ENCODE measurements at regions not wholly inside any gene's neighbourhood (a gene's known extent, or its start where the extent isn't known, plus 50 kb on each side); places are given as distances from the start of the nearest gene placed in this dataset.

GRCh38 chr2:207258263-207258991, 92.7 kb upstream of the KLF7 start:
- Histone ChIP-seq H3K36me3 (no peaks in the 10 kb centered on the region), H3K27ac (no peak overlapping the region), H3K4me3 (no peak overlapping the region), H3K4me1 (no peaks in the 10 kb centered on the region), H3K9me3 (replicated peaks) (no peaks in the 10 kb centered on the region), H3K27me3 (no peaks in the 10 kb centered on the region)
- DNase-seq, result no peak

DNA sequence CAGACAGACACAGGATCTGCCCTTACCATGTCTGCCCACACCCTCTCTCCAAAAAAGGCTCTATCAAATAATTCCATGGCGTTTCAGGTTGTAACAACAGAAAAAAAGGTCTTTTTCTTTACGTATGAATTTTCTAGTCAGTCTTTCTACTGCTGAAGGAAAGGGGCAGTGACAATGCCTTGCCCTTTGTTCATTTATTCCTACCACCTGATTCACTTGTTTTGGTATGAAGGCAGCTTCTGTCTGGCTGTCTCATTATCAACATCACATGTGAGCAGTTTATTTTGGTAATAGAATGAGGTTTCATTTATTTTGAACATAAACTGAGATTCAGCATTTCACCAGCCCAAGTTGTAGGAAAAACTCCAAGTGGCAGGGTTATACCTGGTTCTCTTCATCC, 94.3 kb upstream of the KLF7 start:
- Histone ChIP-seq H3K36me3 (no peaks in the 10 kb centered on the region), H3K27ac (no peak overlapping the region), H3K9me3 (replicated peaks) (no peaks in the 10 kb centered on the region), H3K4me3 (no peak overlapping the region), H3K27me3 (no peaks in the 10 kb centered on the region), H3K4me1 (no peaks in the 10 kb centered on the region)
- DNase-seq, result no peak

DNA sequence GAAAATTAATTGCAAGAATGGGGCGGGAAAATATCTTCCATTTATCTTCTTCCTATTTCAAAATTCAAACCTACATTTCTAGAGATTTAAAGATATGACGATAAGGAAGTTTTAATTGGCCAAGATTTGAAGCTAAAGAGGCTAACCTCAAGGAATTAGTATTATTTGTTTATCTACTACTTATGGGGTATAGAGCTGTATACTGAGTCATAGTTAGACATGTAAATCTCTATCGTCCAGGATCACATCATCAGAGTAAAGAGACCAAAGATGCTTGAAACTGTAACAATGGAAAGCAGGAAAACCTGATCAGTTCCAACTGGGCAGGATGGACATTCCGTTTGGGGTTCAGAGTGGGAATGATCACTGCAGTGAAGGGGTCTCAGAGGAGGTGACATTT, 95.2 kb upstream of the KLF7 start:
- no peak overlapping the region for H3K27ac ChIP-seq
- no peaks in the 10 kb centered on the region for H3K27me3 ChIP-seq
- DNase-seq, result no peak
- H3K9me3 ChIP-seq (replicated peaks), result no peaks in the 10 kb centered on the region
- no peak overlapping the region for H3K4me3 ChIP-seq
- no peaks in the 10 kb centered on the region for H3K4me1 ChIP-seq
- H3K36me3 ChIP-seq, result no peaks in the 10 kb centered on the region

DNA sequence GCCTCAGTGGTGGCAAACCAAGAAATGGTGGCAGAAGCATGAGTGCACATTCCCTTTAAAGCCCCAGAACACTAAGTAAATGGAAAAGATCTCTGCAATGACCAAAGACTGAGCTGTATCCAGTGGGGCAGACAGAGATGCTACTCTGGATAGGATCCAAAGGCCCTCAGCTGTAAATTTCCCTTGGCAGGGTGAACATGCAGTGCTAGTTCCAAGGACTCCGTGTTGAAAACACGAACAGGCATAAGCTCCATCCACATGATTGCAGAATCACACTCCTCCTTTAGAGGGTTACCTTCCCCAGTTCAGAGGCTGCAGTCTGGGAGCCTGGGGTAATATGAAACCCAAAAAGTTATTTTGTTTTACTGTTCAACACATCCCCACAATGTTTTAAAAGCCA, 98.6 kb upstream of the KLF7 start:
- H3K27me3 ChIP-seq, result no peaks in the 10 kb centered on the region
- H3K9me3 ChIP-seq (replicated peaks), result no peaks in the 10 kb centered on the region
- H3K27ac ChIP-seq, result no peak overlapping the region
- DNase-seq, result no peak
- no peaks in the 10 kb centered on the region for H3K4me1 ChIP-seq
- no peaks in the 10 kb centered on the region for H3K36me3 ChIP-seq
- H3K4me3 ChIP-seq, result no peak overlapping the region

- H3K4me3 ChIP-seq, result no peak overlapping the region
- no peaks in the 10 kb centered on the region for H3K36me3 ChIP-seq
- no peaks in the 10 kb centered on the region for H3K27me3 ChIP-seq
- no peak for DNase-seq
- H3K27ac ChIP-seq, result no peak overlapping the region
- no peaks in the 10 kb centered on the region for H3K9me3 ChIP-seq (replicated peaks)
- H3K4me1 ChIP-seq, result no peaks in the 10 kb centered on the region
Observed at GRCh38 chr2:207265332-207265731, 99.6 kb upstream of the KLF7 start.

- no peak overlapping the region for H3K4me3 ChIP-seq
- no peaks in the 10 kb centered on the region for H3K9me3 ChIP-seq (replicated peaks)
- no peak overlapping the region for H3K27ac ChIP-seq
- no peak for DNase-seq
- H3K4me1 ChIP-seq, result no peaks in the 10 kb centered on the region
- H3K27me3 ChIP-seq, result no peaks in the 10 kb centered on the region
- no peaks in the 10 kb centered on the region for H3K36me3 ChIP-seq
Observed at GRCh38 chr2:207265869-207266268, 100.1 kb upstream of the KLF7 start.

DNA sequence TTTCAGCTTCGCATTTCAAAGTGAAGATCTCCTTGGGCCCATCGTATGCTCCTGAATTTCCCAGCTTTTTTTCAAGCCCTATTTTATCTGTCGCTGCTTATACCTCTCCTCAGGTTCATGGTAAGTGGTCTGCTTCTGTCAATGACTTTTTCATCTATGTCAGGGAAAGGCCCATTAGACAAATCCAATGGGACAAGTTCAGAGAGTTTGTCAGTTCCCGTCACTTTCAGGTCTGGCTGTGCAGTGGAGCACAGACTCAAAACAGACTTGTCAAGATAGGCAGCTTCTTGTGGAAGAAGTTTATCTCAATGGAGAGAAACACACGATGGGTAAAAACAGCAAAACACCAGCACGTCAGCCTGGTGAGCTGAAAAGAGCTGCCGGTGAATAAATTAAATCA, 100.9 kb upstream of the KLF7 start:
- no peaks in the 10 kb centered on the region for H3K27me3 ChIP-seq
- no peak overlapping the region for H3K27ac ChIP-seq
- H3K4me1 ChIP-seq, result no peaks in the 10 kb centered on the region
- H3K4me3 ChIP-seq, result no peak overlapping the region
- no peak for DNase-seq
- no peaks in the 10 kb centered on the region for H3K9me3 ChIP-seq (replicated peaks)
- H3K36me3 ChIP-seq, result no peaks in the 10 kb centered on the region

DNA sequence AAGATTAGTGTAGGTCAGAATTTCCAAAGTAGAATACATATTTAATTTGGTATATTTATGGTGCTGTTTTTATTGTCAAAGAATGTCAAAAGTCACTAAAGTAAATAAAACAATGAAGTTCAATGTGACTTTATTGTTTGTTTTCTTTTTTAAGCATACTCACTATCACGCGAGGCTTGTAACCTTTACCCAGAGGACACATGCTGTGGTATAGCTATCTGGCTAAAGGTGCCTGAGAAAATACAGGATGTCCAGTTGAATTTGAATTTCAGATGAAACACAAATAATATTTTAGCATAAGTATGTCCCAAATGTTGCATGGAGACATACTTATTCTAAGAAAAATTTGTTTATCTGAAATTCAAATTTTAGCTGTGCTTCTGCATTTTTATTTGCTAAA, 103.3 kb upstream of the KLF7 start:
- Histone ChIP-seq H3K36me3 (no peaks in the 10 kb centered on the region), H3K27me3 (no peaks in the 10 kb centered on the region), H3K27ac (no peak overlapping the region), H3K4me3 (no peak overlapping the region), H3K4me1 (no peaks in the 10 kb centered on the region), H3K9me3 (replicated peaks) (no peaks in the 10 kb centered on the region)
- DNase-seq, result no peak

DNA sequence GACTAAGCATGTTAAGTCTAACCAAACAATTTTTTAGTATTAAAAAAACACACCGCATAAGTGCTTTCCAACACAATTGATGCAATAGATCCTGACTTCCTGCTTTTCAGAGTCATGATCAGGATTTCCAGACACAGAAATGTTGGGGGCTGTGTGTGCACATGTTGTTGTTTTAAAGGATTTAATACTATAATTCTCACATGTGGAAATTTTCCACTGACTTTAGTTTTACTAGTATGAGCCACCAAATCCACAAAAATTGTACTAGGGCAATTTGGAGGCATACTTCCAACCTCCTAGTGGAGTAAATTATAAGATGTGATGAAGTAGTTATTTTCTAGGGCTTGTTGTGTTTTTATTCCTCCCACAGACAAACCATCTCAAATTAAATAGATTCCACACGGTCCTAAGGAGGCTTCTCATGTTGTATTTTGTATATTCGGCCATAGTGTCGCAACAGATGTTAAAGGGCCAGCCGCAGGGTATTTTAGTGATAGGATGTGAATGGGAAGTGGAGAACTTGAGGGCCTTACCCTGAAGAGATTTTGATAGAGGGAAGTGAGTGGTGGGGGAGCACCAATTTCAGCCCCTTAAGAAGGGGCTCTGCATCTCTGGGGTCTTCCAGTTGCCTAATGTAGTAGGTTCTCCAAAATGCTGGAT, 108.9 kb upstream of the KLF7 start:
- H3K9me3 ChIP-seq (replicated peaks), result no peaks in the 10 kb centered on the region
- no peak for DNase-seq
- H3K4me3 ChIP-seq, result no peak overlapping the region
- H3K4me1 ChIP-seq, result no peaks in the 10 kb centered on the region
- H3K27ac ChIP-seq, result no peak overlapping the region
- H3K27me3 ChIP-seq, result no peaks in the 10 kb centered on the region
- no peaks in the 10 kb centered on the region for H3K36me3 ChIP-seq

- Histone ChIP-seq H3K27ac (no peak overlapping the region), H3K4me1 (no peaks in the 10 kb centered on the region), H3K27me3 (no peaks in the 10 kb centered on the region), H3K36me3 (no peaks in the 10 kb centered on the region), H3K4me3 (no peak overlapping the region), H3K9me3 (replicated peaks) (no peaks in the 10 kb centered on the region)
- DNase-seq, result no peak
Observed at GRCh38 chr2:207275779-207276178, 110.0 kb upstream of the KLF7 start.

- H3K36me3 ChIP-seq, result no peaks in the 10 kb centered on the region
Observed at GRCh38 chr2:207276248-207276647, 110.5 kb upstream of the KLF7 start.

DNA sequence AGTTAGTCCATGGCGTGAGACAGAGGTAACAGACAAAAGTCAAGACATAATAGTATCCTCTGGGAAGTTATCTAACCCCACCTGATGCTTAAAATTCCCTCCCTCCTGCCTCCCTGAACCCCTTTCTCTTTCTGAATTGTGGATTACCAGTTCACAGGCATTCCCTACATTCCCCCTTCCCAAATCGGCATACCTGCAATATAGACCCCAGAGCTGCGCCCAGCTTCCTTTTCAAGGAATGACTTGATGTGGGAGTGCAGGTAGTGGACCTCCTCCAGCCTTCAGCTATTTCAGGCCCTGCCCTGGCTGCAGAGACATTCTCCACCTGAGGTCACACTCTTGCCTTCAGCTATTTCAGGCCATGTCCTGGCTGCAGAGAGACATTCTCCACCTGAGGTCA, 111.1 kb upstream of the KLF7 start:
- H3K9me3 ChIP-seq (replicated peaks), result no peaks in the 10 kb centered on the region
- no peaks in the 10 kb centered on the region for H3K27me3 ChIP-seq
- H3K4me1 ChIP-seq, result no peaks in the 10 kb centered on the region
- DNase-seq, result no peak
- H3K36me3 ChIP-seq, result no peaks in the 10 kb centered on the region
- H3K4me3 ChIP-seq, result no peak overlapping the region
- H3K27ac ChIP-seq, result no peak overlapping the region

More at GRCh38 chr2:207276248-207276647, 110.5 kb upstream of the KLF7 start:
- Histone ChIP-seq H3K27me3 (no peaks in the 10 kb centered on the region), H3K9me3 (replicated peaks) (no peaks in the 10 kb centered on the region), H3K27ac (no peak overlapping the region), H3K4me3 (no peak overlapping the region), H3K4me1 (no peaks in the 10 kb centered on the region)
- no peak for DNase-seq

GRCh38 chr2:207279520-207279919, 113.8 kb upstream of the KLF7 start:
- Histone ChIP-seq H3K27ac (no peak overlapping the region), H3K9me3 (replicated peaks) (no peaks in the 10 kb centered on the region), H3K4me1 (no peaks in the 10 kb centered on the region), H3K36me3 (no peaks in the 10 kb centered on the region), H3K4me3 (no peak overlapping the region), H3K27me3 (0 out of 2 replicates have a peak, but pooled peaks cover 7% of the 10 kb centered on the region)
- DNase-seq, result no peak

DNA sequence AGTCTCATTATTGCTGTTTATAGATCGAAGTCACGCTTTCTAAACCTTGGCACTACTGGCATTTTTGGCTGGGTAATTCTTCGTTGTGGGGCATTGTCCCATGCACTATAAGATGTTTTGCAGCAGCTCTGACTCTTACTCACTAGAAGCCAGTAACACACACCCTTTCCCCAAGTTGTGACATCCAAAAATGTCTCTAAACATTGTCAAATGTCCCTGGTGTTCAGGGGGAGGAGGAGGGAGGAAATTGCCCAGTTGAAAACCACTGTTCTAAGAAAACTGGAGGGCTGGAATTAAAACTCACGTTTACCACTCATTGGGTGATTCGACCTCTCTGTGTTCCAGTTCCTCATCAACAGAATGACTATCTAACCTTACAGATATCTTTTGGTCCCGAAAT, 115.7 kb upstream of the KLF7 start:
- Histone ChIP-seq H3K36me3 (no peaks in the 10 kb centered on the region), H3K9me3 (replicated peaks) (no peaks in the 10 kb centered on the region), H3K27me3 (0 out of 2 replicates have a peak, but pooled peaks cover 7% of the 10 kb centered on the region), H3K27ac (no peak overlapping the region), H3K4me3 (no peak overlapping the region), H3K4me1 (no peaks in the 10 kb centered on the region)
- DNase-seq, result no peak

GRCh38 chr2:207282916-207283315, 117.2 kb upstream of the KLF7 start:
- Histone ChIP-seq H3K9me3 (replicated peaks) (no peaks in the 10 kb centered on the region), H3K4me1 (no peaks in the 10 kb centered on the region), H3K27ac (no peak overlapping the region), H3K4me3 (no peak overlapping the region), H3K36me3 (no peaks in the 10 kb centered on the region), H3K27me3 (0 out of 2 replicates have a peak, but pooled peaks cover 7% of the 10 kb centered on the region)
- DNase-seq, result no peak

- no peaks in the 10 kb centered on the region for H3K9me3 ChIP-seq (replicated peaks)
- H3K4me3 ChIP-seq, result no peak overlapping the region
- no peak overlapping the region for H3K27ac ChIP-seq
- no peak for DNase-seq
- H3K4me1 ChIP-seq, result no peaks in the 10 kb centered on the region
- H3K27me3 ChIP-seq, result 0 out of 2 replicates have a peak, but pooled peaks cover 7% of the 10 kb centered on the region
- no peaks in the 10 kb centered on the region for H3K36me3 ChIP-seq
Observed at GRCh38 chr2:207283356-207283755, 117.6 kb upstream of the KLF7 start.
